Mesothelial cell of epicardium (in vitro differentiated cells): ENCODE measurements at regions not wholly inside any gene's neighbourhood (a gene's known extent, or its start where the extent isn't known, plus 50 kb on each side); places are given as distances from the start of the nearest gene placed in this dataset.

ENCODE experiments used
- DNase-seq, 2 experiments: peaks; one replicate each; pipeline ENCODE4 v3.0.0; 2021; ENCODE audit warnings: low spot score in 2 of 2; ENCODE audit not compliant: unreplicated experiment in 2 of 2
- H3K27ac Mint-ChIP-seq: 2 replicates; pipeline ENCODE4 v1.8.0; 2021; ENCODE audit warnings: mixed read lengths
- H3K27me3 Mint-ChIP-seq: 2 replicates; pipeline ENCODE4 v1.8.0; 2021; ENCODE audit warnings: low read depth, mixed read lengths
- H3K36me3 Mint-ChIP-seq: 2 replicates; pipeline ENCODE4 v1.8.0; 2021; ENCODE audit warnings: mixed read lengths
- H3K4me1 Mint-ChIP-seq: 2 replicates; pipeline ENCODE4 v1.8.0; 2021; ENCODE audit warnings: mixed read lengths
- H3K4me3 Mint-ChIP-seq: 2 replicates; pipeline ENCODE4 v1.8.0; 2021; ENCODE audit warnings: mild to moderate bottlenecking, moderate library complexity, mixed read lengths
- H3K9me3 Mint-ChIP-seq: 2 replicates; pipeline ENCODE4 v1.8.0; 2021; ENCODE audit warnings: mixed read lengths
- TF ChIP-seq, protein P1 (sequence below): fragments of 200-600 bp; sonication (generic); IDR thresholded peaks from one replicate; pipeline ENCODE4 v1.5.0; 2021; ENCODE audit warnings: antibody characterized with exemption; ENCODE audit not compliant: unreplicated experiment

DNA sequence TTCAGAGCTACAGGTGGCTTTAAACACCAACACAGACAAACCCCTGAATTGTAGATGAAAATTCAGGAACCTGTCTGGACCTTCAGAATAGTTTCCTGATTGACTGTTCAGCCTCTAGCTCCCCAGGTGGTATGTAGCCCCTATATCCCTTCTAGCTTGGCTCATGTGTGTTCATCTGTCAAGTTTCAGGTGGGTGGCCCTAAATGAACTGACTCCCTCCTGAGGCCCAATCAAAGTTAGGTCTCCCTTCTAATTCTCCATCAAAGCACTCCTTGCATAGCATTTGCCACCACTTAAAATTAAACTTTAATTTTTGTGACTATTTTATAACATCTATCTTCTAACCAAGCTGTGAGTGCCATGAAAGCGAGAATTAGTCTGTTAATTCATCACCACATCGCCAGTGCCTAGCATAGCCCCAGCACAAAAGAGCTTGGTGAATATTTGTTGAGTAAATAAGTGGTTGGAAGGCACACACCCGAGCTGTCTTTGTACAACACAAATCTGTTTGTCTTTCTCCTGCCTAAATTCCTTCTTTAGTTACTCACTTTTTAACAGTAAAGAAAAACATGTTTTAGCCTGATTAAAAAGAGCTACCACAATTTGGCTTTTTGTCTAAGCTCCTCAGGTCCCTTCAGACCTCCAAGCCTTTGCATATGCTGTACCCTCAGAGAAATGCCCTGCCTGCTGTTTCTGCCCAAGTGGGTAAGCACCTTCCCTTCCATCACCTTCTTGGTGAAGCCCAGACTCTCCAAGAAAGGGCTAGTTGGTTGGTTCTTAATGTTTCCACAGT, 138.1 kb upstream of the HMHB1 start:
- no peak overlapping the region for H3K27ac Mint-ChIP-seq
- peaks cover 21% of the 10 kb centered on the region for H3K4me1 Mint-ChIP-seq
- DNase-seq: no peak
- H3K4me3 Mint-ChIP-seq: no peak overlapping the region
- peaks cover 17% of the 10 kb centered on the region for H3K9me3 Mint-ChIP-seq
- no peaks in the 10 kb centered on the region for H3K27me3 Mint-ChIP-seq
- H3K36me3 Mint-ChIP-seq: no peaks in the 10 kb centered on the region
- TF ChIP-seq, protein P1, sequence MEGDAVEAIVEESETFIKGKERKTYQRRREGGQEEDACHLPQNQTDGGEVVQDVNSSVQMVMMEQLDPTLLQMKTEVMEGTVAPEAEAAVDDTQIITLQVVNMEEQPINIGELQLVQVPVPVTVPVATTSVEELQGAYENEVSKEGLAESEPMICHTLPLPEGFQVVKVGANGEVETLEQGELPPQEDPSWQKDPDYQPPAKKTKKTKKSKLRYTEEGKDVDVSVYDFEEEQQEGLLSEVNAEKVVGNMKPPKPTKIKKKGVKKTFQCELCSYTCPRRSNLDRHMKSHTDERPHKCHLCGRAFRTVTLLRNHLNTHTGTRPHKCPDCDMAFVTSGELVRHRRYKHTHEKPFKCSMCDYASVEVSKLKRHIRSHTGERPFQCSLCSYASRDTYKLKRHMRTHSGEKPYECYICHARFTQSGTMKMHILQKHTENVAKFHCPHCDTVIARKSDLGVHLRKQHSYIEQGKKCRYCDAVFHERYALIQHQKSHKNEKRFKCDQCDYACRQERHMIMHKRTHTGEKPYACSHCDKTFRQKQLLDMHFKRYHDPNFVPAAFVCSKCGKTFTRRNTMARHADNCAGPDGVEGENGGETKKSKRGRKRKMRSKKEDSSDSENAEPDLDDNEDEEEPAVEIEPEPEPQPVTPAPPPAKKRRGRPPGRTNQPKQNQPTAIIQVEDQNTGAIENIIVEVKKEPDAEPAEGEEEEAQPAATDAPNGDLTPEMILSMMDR: no peak

DNA sequence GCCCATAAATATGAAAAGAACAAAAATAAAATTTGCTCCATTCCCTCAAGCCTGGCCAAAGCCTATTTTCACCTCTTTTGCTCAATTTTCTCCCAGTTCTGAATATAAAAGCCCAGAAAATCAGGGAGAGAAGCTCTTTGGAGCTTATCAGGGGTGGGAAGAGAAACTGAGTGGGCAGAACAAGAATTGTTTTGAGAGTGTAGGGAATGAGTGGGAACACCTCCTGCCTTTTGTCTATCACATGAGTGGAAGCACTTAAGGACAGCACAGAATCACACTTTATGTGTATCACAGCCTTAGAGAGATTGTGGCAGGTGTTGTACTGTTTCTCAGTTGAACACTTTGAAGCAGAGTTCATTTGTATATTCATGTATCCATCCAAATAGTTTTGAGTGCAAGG, 139.2 kb upstream of the HMHB1 start:
- H3K27ac Mint-ChIP-seq: no peak overlapping the region
- TF ChIP-seq, protein P1: no peak
- H3K9me3 Mint-ChIP-seq: peaks cover 17% of the 10 kb centered on the region

DNA sequence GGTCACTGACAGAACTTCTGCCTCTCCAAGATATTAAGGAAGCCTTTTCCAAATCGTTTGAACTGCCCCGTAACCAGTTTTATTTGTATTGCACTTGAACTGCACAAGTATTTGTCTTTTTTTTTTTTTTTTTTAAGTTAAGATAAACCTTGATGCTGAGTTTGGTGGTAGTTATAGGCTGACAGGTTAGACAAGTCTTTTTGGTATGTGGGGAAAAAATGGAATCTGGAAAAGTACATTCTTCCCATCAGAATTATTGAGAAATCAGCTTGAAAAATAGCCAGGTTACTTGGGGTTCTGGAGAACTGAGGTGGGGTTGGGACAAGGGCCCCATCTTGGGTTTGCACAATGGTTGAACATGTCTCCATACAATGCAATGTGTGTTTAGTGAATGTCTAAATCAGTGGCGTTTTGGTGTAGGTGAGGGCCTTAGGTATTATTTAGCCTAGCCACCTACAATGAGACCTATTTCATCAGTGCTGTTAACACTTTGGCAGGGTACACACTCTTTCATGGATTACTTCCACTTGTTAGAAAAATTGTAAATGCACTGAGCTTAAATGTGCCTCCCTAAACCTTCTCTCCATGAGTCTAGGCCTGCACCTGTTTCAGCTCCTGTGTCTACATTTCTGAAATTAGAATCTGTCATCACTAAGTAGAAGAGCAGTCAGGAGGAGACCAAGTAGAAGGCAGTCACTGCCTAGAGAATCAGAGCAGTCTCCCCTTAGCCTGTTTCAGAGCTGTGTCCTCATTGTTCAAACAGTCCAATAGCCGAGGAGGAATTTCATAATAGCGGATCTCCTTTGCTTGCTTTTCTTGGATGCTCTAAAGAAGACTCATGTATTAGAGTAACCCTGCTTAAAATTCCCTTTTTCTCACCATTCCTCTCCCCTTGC, 140.0 kb upstream of the HMHB1 start:
- TF ChIP-seq, protein P1: no peak
- no peak for DNase-seq
- H3K9me3 Mint-ChIP-seq: peaks cover 17% of the 10 kb centered on the region
- no peaks in the 10 kb centered on the region for H3K36me3 Mint-ChIP-seq
- peaks cover 9% of the 10 kb centered on the region for H3K4me1 Mint-ChIP-seq
- H3K4me3 Mint-ChIP-seq: no peak overlapping the region
- H3K27me3 Mint-ChIP-seq: no peaks in the 10 kb centered on the region
- peak overlapping the region; percentile 13 for H3K27ac Mint-ChIP-seq

More for the DNA sequence above, 139.2 kb upstream of the HMHB1 start:
- no peaks in the 10 kb centered on the region for H3K27me3 Mint-ChIP-seq
- H3K4me1 Mint-ChIP-seq: peaks cover 16% of the 10 kb centered on the region
- DNase-seq: no peak
- H3K36me3 Mint-ChIP-seq: no peaks in the 10 kb centered on the region
- no peak overlapping the region for H3K4me3 Mint-ChIP-seq

DNA sequence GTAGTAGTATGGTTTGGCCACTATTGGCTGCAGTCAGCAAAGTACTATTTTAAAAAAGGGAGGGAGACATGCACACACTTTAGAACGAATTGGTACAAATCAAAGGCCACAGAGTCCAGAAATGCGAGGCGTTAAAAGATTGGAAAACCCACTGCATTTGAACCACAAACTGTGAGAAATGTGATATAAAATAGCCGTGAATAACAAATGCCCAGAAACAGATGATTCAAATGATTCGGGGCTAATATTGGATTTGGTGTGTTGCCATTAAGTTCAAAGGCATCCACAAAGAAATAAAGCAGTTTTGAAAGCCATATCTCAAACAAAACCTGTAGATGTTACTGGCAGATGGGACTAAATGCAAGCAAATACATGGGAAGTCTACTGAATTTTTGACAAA, 140.9 kb upstream of the HMHB1 start:
- H3K36me3 Mint-ChIP-seq: no peaks in the 10 kb centered on the region
- DNase-seq: no peak
- TF ChIP-seq, protein P1: no peak
- no peak overlapping the region for H3K4me3 Mint-ChIP-seq
- H3K27ac Mint-ChIP-seq: no peak overlapping the region
- H3K27me3 Mint-ChIP-seq: no peaks in the 10 kb centered on the region
- peaks cover 17% of the 10 kb centered on the region for H3K9me3 Mint-ChIP-seq
- H3K4me1 Mint-ChIP-seq: peaks cover 4% of the 10 kb centered on the region

DNA sequence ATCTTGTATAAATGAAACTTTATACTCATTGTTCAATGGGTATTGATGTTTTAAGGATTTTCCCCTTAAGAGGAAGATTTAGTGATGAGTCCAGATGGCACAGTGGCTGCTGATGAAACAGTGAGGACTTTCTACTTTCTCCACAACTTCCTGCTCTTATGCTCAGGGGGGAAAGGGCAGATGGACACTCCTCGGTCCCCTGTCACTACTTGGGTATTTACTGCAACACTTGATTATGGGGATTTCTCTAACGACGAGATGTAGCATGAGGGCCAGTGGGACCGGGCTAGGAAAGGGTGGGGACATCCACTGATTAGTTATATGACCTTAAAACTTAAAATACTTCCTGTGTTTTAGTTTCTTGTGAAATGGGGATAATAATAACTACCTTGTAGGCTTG, 146.1 kb upstream of the HMHB1 start:
- Mint-ChIP-seq H3K36me3 (no peaks in the 10 kb centered on the region), H3K4me1 (no peaks in the 10 kb centered on the region), H3K9me3 (peaks cover 12% of the 10 kb centered on the region), H3K27me3 (no peaks in the 10 kb centered on the region), H3K27ac (no peak overlapping the region), H3K4me3 (no peak overlapping the region)
- no peak for DNase-seq
- TF ChIP-seq, protein P1: no peak
